PC-3 (cell line): ENCODE measurements at regions not wholly inside any gene's neighbourhood (a gene's known extent, or its start where the extent isn't known, plus 50 kb on each side); places are given as distances from the start of the nearest gene placed in this dataset.

Experiments
- CTCF ChIP-seq: fragments of 300-600 bp; sonication (generic); conservative IDR thresholded peaks from 2 replicates; pipeline ENCODE4 v1.5.1; 2017; ENCODE audit warnings: antibody characterized with exemption, low read depth, mild to moderate bottlenecking, low read length
- EZH2 ChIP-seq: fragments of 300-600 bp; sonication (generic); IDR thresholded peaks from one replicate; pipeline ENCODE4 v1.6.1; 2017; ENCODE audit warnings: antibody characterized with exemption, mild to moderate bottlenecking, low read length; ENCODE audit not compliant: unreplicated experiment
- EZH2phosphoT487 ChIP-seq: fragments of 300-600 bp; sonication (generic); IDR thresholded peaks from 2 replicates; pipeline ENCODE4 v1.6.1; 2018; ENCODE audit warnings: mild to moderate bottlenecking, antibody characterized with exemption, low read length, borderline replicate concordance

GRCh38 chr16:87143661-87144121, 173.5 kb downstream of the C16orf95 start:
- no peak for TF ChIP-seq CTCF
- no peak for TF ChIP-seq EZH2
- TF ChIP-seq EZH2phosphoT487 = no peak
